ENCODE measurements at regions not wholly inside any gene's neighbourhood (a gene's known extent, or its start where the extent isn't known, plus 50 kb on each side); places are given as distances from the start of the nearest gene placed in this dataset.

GRCh38 chr18:60445341-60445740 is 72.8 kb upstream of the MC4R start:
- DNase-seq = no peak

- DNase-seq = no peak
These were observed 74.2 kb upstream of the MC4R start for GRCh38 chr18:60446821-60447220.

GRCh38 chr18:60448487-60449267 is 76.1 kb upstream of the MC4R start:
- DNase-seq = no peak

- DNase-seq = no peak
These were observed 79.8 kb upstream of the MC4R start for GRCh38 chr18:60452421-60452820.

- no peak for DNase-seq
These were observed 94.1 kb upstream of the MC4R start for GRCh38 chr18:60466677-60467076.

GRCh38 chr18:60469387-60470100 is 97.0 kb upstream of the MC4R start:
- DNase-seq = no peak

GRCh38 chr18:60471652-60472051 is 99.1 kb upstream of the MC4R start:
- DNase-seq = no peak

GRCh38 chr18:60485201-60485600 is 112.6 kb upstream of the MC4R start:
- DNase-seq = no peak

GRCh38 chr18:60493066-60493465 is 120.5 kb upstream of the MC4R start:
- DNase-seq = no peak

GRCh38 chr18:60499675-60500074 is 127.1 kb upstream of the MC4R start:
- DNase-seq = no peak

- no peak for DNase-seq
These were observed 128.4 kb upstream of the MC4R start for GRCh38 chr18:60500960-60501359.

GRCh38 chr18:60502591-60502990 is 130.0 kb upstream of the MC4R start:
- no peak for DNase-seq

- DNase-seq = no peak
These were observed 130.6 kb upstream of the MC4R start for GRCh38 chr18:60503199-60503598.

GRCh38 chr18:60506190-60506589 is 133.6 kb upstream of the MC4R start:
- no peak for DNase-seq

- DNase-seq = no peak
These were observed 134.1 kb upstream of the MC4R start for GRCh38 chr18:60506682-60507081.

- no peak for DNase-seq
These were observed 135.5 kb upstream of the MC4R start for GRCh38 chr18:60508108-60508507.

- DNase-seq = no peak
These were observed 162.0 kb upstream of the MC4R start for GRCh38 chr18:60534538-60534937.

- no peak for DNase-seq
These were observed 164.5 kb upstream of the MC4R start for GRCh38 chr18:60537074-60537473.

- DNase-seq = no peak
These were observed 166.3 kb upstream of the MC4R start for GRCh38 chr18:60538891-60539290.

GRCh38 chr18:60541661-60542060 is 169.1 kb upstream of the MC4R start:
- no peak for DNase-seq

- no peak for DNase-seq
These were observed 171.1 kb upstream of the MC4R start for GRCh38 chr18:60543646-60544045.

GRCh38 chr18:60549338-60549960 is 176.9 kb upstream of the MC4R start:
- peak in 1 of 6 experiments; percentile 2 for DNase-seq

- DNase-seq = no peak
These were observed 180.4 kb upstream of the MC4R start for GRCh38 chr18:60552948-60553347.

GRCh38 chr18:60554967-60555366 is 182.4 kb upstream of the MC4R start:
- DNase-seq = no peak
